ENCODE measurements at regions not wholly inside any gene's neighbourhood (a gene's known extent, or its start where the extent isn't known, plus 50 kb on each side); places are given as distances from the start of the nearest gene placed in this dataset.

GRCh38 chr13:72139192-72139591 lies 272.2 kb upstream of the DACH1 start:
- no peaks in the 10 kb centered on the region for H3K9me3 ChIP-seq (ENCODE audit: insufficient read depth, low read depth, low read length)
- no peak overlapping the region for H2BK5ac ChIP-seq (ENCODE audit: low read depth, low read length, poor library complexity)
- no peak for DNase-seq

GRCh38 chr13:72132075-72132474 lies 265.1 kb upstream of the DACH1 start:
- peaks cover 9% of the 10 kb centered on the region for H3K79me1 ChIP-seq (ENCODE audit: low read length)
- H3K79me2 ChIP-seq (ENCODE audit: control insufficient read depth, insufficient read depth, low read length, poor library complexity), result no peaks in the 10 kb centered on the region
- H3K27me3 ChIP-seq (ENCODE audit: insufficient read depth, low read length), result no peaks in the 10 kb centered on the region
- H4K8ac ChIP-seq (ENCODE audit: low read depth, low read length), result no peak overlapping the region
- no peak overlapping the region for H2AFZ ChIP-seq (ENCODE audit: insufficient read depth, low read length, poor library complexity)
- no peak overlapping the region for H3K23ac ChIP-seq (ENCODE audit: low read length)
- no peak overlapping the region for H3K9ac ChIP-seq (ENCODE audit: low read length)
- H2AK5ac ChIP-seq (ENCODE audit: low read length), result no peak overlapping the region
- H3K4me1 ChIP-seq (ENCODE audit: control insufficient read depth in 1 of 2, insufficient read depth in 2 of 2, low read length in 2 of 2), result peaks cover 0 to 1% of the 10 kb centered on the region in 2 experiments
- H2BK12ac ChIP-seq (ENCODE audit: low read length), result no peak overlapping the region
- peak overlapping the region; percentile 56 for H2BK5ac ChIP-seq (ENCODE audit: low read depth, low read length, poor library complexity)
- no peak overlapping the region for H3K14ac ChIP-seq (ENCODE audit: low read length)
- peak; percentile 22 to 44 for DNase-seq
- no CpG with 5 or more reads among the region's 2 CpGs for WGBS (ENCODE audit: extremely low coverage, insufficient coverage, insufficient read length)
- H3K27ac ChIP-seq (ENCODE audit: low read depth, low read length), result no peak overlapping the region
- H3K4me3 ChIP-seq (ENCODE audit: low read depth, low read length), result no peak overlapping the region
- no peak overlapping the region for H4K91ac ChIP-seq (ENCODE audit: low read depth, low read length)
- H4K12ac ChIP-seq (ENCODE audit: low read depth, low read length), result no peak overlapping the region
- H3K4ac ChIP-seq (ENCODE audit: low read depth, low read length), result no peak overlapping the region
- no peak overlapping the region for H3K4me2 ChIP-seq (ENCODE audit: low read length)
- H2BK120ac ChIP-seq (ENCODE audit: insufficient read depth, low read length, poor library complexity), result peak overlapping the region; percentile 76
- no peaks in the 10 kb centered on the region for H3K36me3 ChIP-seq (ENCODE audit: control insufficient read depth in 1 of 2, insufficient read depth in 2 of 2, low read length in 2 of 2)
- H3K18ac ChIP-seq (ENCODE audit: low read length), result no peak overlapping the region
- H3K9me3 ChIP-seq (ENCODE audit: insufficient read depth, low read depth, low read length), result no peaks in the 10 kb centered on the region

More at GRCh38 chr13:72139192-72139591, 272.2 kb upstream of the DACH1 start:
- no peak overlapping the region for H4K12ac ChIP-seq (ENCODE audit: low read depth, low read length)
- no peak overlapping the region for H3K4me2 ChIP-seq (ENCODE audit: low read length)
- WGBS (ENCODE audit: extremely low coverage, insufficient coverage, insufficient read length), result no CpG with 5 or more reads among the region's 1 CpG
- no peak overlapping the region for H2AK5ac ChIP-seq (ENCODE audit: low read length)
- H3K79me2 ChIP-seq (ENCODE audit: control insufficient read depth, insufficient read depth, low read length, poor library complexity), result no peaks in the 10 kb centered on the region
- no peak overlapping the region for H2BK12ac ChIP-seq (ENCODE audit: low read length)
- H3K23ac ChIP-seq (ENCODE audit: low read length), result no peak overlapping the region
- H4K91ac ChIP-seq (ENCODE audit: low read depth, low read length), result no peak overlapping the region
- peaks cover 5% of the 10 kb centered on the region for H3K79me1 ChIP-seq (ENCODE audit: low read length)
- no peak overlapping the region for H3K18ac ChIP-seq (ENCODE audit: low read length)
- H3K27me3 ChIP-seq (ENCODE audit: insufficient read depth, low read length), result no peaks in the 10 kb centered on the region
- no peak overlapping the region for H3K4ac ChIP-seq (ENCODE audit: low read depth, low read length)
- peak overlapping the region; percentile 18 for H3K27ac ChIP-seq (ENCODE audit: low read depth, low read length)
- H3K9ac ChIP-seq (ENCODE audit: low read length), result no peak overlapping the region
- no peaks in the 10 kb centered on the region for H3K36me3 ChIP-seq (ENCODE audit: control insufficient read depth in 1 of 2, insufficient read depth in 2 of 2, low read length in 2 of 2)
- H3K4me1 ChIP-seq (ENCODE audit: control insufficient read depth in 1 of 2, insufficient read depth in 2 of 2, low read length in 2 of 2), result peaks cover 0 to 6% of the 10 kb centered on the region in 2 experiments
- no peak overlapping the region for H3K4me3 ChIP-seq (ENCODE audit: low read depth, low read length)
- H2AFZ ChIP-seq (ENCODE audit: insufficient read depth, low read length, poor library complexity), result no peak overlapping the region
- no peak overlapping the region for H2BK120ac ChIP-seq (ENCODE audit: insufficient read depth, low read length, poor library complexity)
- H4K8ac ChIP-seq (ENCODE audit: low read depth, low read length), result no peak overlapping the region
- H3K14ac ChIP-seq (ENCODE audit: low read length), result no peak overlapping the region

- peak overlapping the region; percentile 7 for H2AK5ac ChIP-seq (ENCODE audit: low read length)
- H3K9me3 ChIP-seq (ENCODE audit: insufficient read depth, low read depth, low read length), result no peaks in the 10 kb centered on the region
- H3K4ac ChIP-seq (ENCODE audit: low read depth, low read length), result no peak overlapping the region
- no peaks in the 10 kb centered on the region for H3K79me2 ChIP-seq (ENCODE audit: control insufficient read depth, insufficient read depth, low read length, poor library complexity)
- no peak overlapping the region for H3K23ac ChIP-seq (ENCODE audit: low read length)
- no peak overlapping the region for H4K12ac ChIP-seq (ENCODE audit: low read depth, low read length)
- no peak overlapping the region for H3K27ac ChIP-seq (ENCODE audit: low read depth, low read length)
- no peak for DNase-seq
- peaks cover 12% of the 10 kb centered on the region for H3K79me1 ChIP-seq (ENCODE audit: low read length)
- no peak overlapping the region for H3K4me2 ChIP-seq (ENCODE audit: low read length)
- H4K91ac ChIP-seq (ENCODE audit: low read depth, low read length), result no peak overlapping the region
- H3K14ac ChIP-seq (ENCODE audit: low read length), result no peak overlapping the region
- H3K9ac ChIP-seq (ENCODE audit: low read length), result no peak overlapping the region
- H2BK12ac ChIP-seq (ENCODE audit: low read length), result no peak overlapping the region
- H3K4me3 ChIP-seq (ENCODE audit: low read depth, low read length), result no peak overlapping the region
- peak overlapping the region; percentile 47 for H4K8ac ChIP-seq (ENCODE audit: low read depth, low read length)
- no peaks in the 10 kb centered on the region for H3K27me3 ChIP-seq (ENCODE audit: insufficient read depth, low read length)
- H3K4me1 ChIP-seq (ENCODE audit: control insufficient read depth in 1 of 2, insufficient read depth in 2 of 2, low read length in 2 of 2), result peaks cover 0 to 5% of the 10 kb centered on the region in 2 experiments
- H2BK5ac ChIP-seq (ENCODE audit: low read depth, low read length, poor library complexity), result no peak overlapping the region
- H2BK120ac ChIP-seq (ENCODE audit: insufficient read depth, low read length, poor library complexity), result no peak overlapping the region
- no peak overlapping the region for H3K18ac ChIP-seq (ENCODE audit: low read length)
- no CpG with 5 or more reads among the region's 3 CpGs for WGBS (ENCODE audit: extremely low coverage, insufficient coverage, insufficient read length)
- no peaks in the 10 kb centered on the region for H3K36me3 ChIP-seq (ENCODE audit: control insufficient read depth in 1 of 2, insufficient read depth in 2 of 2, low read length in 2 of 2)
- H2AFZ ChIP-seq (ENCODE audit: insufficient read depth, low read length, poor library complexity), result no peak overlapping the region
Measured at GRCh38 chr13:72129117-72129516, 262.1 kb upstream of the DACH1 start.

GRCh38 chr13:72127031-72127430 lies 260.0 kb upstream of the DACH1 start:
- Histone ChIP-seq H3K79me1 (ENCODE audit: low read length) (peaks cover 8% of the 10 kb centered on the region), H3K4me3 (ENCODE audit: low read depth, low read length) (no peak overlapping the region), H3K4ac (ENCODE audit: low read depth, low read length) (no peak overlapping the region), H3K27me3 (ENCODE audit: insufficient read depth, low read length) (no peaks in the 10 kb centered on the region), H3K27ac (ENCODE audit: low read depth, low read length) (no peak overlapping the region), H2AK5ac (ENCODE audit: low read length) (peak overlapping the region; percentile 41), H4K91ac (ENCODE audit: low read depth, low read length) (peak overlapping the region; percentile 18), H3K36me3 (ENCODE audit: control insufficient read depth in 1 of 2, insufficient read depth in 2 of 2, low read length in 2 of 2) (no peaks in the 10 kb centered on the region), H4K12ac (ENCODE audit: low read depth, low read length) (no peak overlapping the region), H4K8ac (ENCODE audit: low read depth, low read length) (no peak overlapping the region), H3K9me3 (ENCODE audit: insufficient read depth, low read depth, low read length) (no peaks in the 10 kb centered on the region), H3K9ac (ENCODE audit: low read length) (no peak overlapping the region), H3K79me2 (ENCODE audit: control insufficient read depth, insufficient read depth, low read length, poor library complexity) (no peaks in the 10 kb centered on the region), H2BK120ac (ENCODE audit: insufficient read depth, low read length, poor library complexity) (peak overlapping the region; percentile 83), H3K4me2 (ENCODE audit: low read length) (no peak overlapping the region), H3K4me1 (ENCODE audit: control insufficient read depth in 1 of 2, insufficient read depth in 2 of 2, low read length in 2 of 2) (peaks cover 0 to 5% of the 10 kb centered on the region in 2 experiments), H3K18ac (ENCODE audit: low read length) (no peak overlapping the region), H2AFZ (ENCODE audit: insufficient read depth, low read length, poor library complexity) (no peak overlapping the region), H3K23ac (ENCODE audit: low read length) (no peak overlapping the region), H3K14ac (ENCODE audit: low read length) (peak overlapping the region; percentile 14), H2BK5ac (ENCODE audit: low read depth, low read length, poor library complexity) (peak overlapping the region; percentile 19), H2BK12ac (ENCODE audit: low read length) (peak overlapping the region; percentile 27)
- DNase-seq, result peak; percentile 44 to 45
- no CpG with 5 or more reads among the region's 1 CpG for WGBS (ENCODE audit: extremely low coverage, insufficient coverage, insufficient read length)
